GM19035 (cell line): ENCODE measurements at regions not wholly inside any gene's neighbourhood (a gene's known extent, or its start where the extent isn't known, plus 50 kb on each side); places are given as distances from the start of the nearest gene placed in this dataset.
A peak's percentile ranks its signal among the peaks of the same experiment; 100 is the strongest.

Source experiments
- ATAC-seq: cut with Tn5 transposase; IDR thresholded peaks from one replicate; pipeline ENCODE4 v1.9.1; 2021; ENCODE audit not compliant: unreplicated experiment

DNA sequence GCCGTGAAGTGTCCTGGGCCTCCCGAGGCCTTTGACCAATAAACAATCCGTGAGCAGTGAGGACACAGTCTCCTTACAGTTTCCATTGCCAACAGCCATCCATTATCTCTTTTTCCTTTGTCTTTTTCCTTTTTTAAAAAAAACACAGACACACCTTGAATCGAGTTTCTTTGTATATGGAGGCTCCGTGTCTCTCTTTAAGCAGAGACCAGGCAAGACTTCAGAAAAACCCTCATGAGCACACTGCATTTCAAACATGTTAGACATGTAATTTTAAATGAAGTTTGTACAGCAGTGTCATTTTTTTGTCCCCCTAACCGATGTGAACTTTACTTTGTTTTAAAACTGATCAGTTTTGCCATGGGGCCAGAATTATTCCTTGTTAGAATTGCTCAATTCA, 111.1 kb downstream of the SPTSSA start:
- ATAC-seq, result no peak

DNA sequence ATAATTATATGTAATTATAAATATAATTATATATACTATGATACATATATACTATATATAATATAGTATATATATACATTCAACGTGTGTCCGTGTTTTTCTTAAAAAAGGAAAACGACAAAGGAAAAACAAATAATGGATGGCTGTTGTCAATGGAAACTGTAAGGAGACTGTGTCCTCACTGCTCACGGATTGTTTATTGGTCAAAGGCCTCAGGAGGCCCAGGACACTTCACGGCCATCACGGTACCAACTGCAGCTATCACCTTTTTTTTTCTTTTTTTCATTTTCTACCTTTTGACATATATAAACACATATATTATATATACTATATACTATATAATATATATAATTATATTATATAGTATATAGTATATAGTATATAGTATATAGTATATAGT, 113.4 kb downstream of the SPTSSA start:
- ATAC-seq, result no peak

DNA sequence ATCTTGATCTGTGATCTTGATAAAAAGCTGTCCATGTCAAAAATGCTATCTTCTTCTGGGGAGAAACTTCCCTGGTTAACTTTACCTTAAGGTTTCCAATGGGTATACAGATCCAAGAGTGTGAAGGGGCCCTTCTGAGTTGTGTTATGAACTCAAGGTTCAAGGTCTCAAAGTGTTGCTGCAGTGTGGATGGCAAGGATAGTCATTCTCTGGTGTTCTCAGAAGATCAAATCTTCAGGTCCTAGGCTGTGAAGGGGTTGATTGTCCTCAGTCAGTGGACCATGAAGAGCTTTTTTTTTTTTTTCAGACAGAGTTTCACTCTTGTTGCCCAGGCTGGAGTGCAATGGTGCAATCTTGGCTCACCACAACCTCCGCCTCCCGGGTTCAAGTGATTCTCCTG, 114.4 kb downstream of the SPTSSA start:
- ATAC-seq, result peak; percentile 52

DNA sequence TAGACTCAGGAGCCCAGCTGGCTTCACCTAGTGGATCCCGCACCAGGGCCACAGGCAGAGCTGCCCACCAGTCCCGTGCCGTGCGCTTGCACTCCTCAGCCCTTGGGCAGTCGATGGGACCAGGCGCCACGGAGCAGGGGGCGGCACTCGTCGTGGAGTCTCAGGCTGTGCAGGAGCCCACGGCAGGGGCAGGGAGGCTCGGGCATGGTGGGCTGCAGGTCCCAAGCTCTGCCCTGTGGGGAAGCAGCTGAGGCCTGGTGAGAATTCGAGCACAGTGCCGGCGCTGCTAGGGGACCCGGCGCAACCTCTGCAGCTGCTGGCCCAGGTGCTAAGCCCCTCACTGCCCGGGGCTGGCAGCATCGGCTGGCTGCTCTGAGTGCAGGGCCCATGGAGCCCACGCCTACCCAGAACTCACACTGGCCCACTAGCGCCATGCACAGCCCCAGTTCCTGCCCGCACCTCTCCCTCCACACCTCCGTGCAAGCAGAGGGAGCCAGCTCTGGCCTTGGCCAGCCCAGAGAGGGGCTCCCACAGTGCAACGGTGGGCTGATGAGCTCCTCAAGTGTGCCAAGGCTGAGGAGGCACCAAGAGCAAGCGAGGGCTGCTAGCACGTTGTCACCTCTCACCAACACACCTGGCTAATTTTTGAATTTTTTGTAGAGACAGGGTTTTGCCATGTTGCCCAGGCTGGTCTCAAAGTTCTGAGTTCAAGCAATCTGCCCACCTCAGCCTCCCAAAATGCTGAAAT, 116.1 kb downstream of the SPTSSA start:
- no peak for ATAC-seq

DNA sequence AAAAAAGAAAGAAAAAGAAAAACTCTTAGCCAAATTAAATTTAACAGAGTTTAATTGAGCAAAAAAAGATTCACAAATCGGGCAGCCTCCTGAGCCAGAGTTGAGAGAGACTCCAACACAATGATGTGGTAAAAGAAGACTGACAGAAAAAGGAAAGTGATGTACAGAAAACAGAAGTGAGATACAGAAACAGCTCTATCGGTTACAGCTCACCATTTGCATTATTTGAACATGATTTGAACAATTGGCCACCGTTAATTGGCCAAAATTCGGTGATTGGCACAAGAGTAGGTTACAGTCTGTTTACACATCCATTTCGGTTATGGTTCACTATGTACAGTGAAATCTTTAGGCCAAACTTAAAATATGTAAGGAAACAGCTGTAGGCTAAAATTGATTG, 117.7 kb downstream of the SPTSSA start:
- no peak for ATAC-seq

DNA sequence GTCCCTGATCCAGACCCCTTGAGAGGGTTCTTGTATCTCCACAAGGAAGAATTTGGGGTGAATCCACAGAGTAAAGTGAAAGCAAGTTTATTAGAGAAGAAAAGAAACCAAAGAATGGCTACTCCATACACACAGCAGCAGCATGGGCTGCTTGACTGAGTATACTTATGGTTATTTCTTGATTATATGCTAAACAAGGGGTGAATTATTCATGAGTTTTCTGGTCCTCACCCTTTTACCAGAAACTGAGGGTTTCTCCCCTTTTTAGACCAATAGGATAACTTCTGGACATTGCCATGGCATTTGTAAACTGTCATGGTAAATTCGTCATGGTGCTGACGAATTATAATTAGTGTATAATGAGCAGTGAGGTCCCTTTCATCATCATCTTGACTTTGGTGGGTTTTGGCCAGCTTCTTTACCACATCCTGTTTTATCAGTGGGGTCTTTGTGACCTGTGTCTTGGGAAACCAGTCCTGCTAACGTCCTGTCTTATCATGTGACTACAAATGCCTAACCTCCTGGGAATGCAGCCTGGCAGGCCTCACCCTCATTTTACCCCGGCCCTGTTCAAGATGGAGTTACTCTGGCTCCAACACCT, 121.9 kb downstream of the SPTSSA start:
- no peak for ATAC-seq

DNA sequence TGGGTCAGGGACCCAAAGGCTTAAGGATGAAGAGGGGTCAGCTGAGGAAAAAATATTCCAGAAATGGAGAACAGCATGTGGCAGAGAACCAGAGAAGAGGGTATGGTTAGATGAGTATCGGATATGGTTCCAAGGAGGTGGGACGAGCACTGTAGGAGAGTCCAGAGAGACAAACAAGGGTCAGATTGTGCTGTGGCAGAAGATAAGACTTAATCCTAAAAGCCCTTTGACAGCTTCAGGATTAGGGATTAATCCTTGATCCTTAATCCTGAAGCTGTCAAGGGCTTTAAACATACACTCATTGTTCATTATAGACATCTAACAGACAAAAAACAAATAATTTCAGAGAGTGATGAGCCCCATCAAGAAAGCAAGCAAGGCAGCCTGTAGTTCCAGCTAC, 124.0 kb downstream of the SPTSSA start:
- ATAC-seq, result no peak

DNA sequence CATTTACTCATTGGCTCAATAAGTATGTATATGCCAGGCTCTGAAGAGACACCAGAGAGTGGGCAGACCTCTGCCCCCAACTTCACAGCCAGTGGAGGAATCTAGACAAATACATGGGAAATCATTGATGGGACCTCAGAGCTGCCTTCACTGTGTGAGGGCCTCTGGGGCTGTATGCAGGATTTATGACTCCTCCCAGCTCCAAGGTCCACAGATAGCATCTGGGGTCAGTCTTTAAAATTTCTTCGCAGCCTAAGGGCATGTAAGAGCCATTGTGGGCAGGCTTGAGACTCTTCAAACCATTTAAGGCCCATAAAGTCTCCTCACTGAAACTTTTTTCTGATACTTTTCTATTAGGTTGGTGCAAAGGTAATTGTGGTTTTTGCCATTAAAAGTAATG, 125.5 kb downstream of the SPTSSA start:
- ATAC-seq, result no peak

DNA sequence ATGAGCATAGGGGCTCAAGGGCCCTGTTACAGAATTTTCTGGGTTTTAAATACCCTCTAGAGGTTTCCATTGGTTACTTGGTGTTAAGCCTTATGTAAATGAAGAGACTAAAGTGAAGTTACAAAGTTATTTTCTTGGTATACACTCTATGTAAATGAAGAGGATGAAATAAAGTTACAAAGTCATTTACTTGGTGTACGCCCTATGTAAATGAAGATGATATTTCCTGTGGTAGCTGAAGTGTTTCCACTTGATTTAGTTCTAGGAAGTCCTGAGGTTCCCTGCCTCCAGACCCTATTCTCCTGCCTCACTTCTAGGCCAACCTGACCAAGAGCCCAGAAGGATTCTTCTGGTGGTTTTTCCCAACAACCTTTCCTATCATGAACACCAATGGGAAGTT, 126.1 kb downstream of the SPTSSA start:
- ATAC-seq, result no peak

DNA sequence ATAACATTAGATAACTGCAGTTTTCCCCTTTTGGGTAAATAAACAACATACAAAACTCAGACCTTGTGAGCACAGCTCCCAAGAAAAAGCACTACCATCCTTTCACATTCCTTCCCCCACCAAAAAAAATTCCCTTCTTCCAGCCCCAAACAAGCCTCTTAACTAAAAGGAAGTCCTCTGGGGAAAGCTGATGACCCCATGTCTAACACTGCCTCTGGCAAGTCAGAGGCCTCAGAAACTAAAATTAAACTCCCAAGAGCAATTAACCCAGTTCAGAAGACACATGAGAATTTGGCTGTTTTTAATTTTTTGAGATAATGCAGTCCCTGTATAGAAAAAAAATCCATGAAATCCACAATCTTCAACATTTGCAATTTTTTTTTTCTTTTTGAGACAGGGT, 127.7 kb downstream of the SPTSSA start:
- no peak for ATAC-seq

DNA sequence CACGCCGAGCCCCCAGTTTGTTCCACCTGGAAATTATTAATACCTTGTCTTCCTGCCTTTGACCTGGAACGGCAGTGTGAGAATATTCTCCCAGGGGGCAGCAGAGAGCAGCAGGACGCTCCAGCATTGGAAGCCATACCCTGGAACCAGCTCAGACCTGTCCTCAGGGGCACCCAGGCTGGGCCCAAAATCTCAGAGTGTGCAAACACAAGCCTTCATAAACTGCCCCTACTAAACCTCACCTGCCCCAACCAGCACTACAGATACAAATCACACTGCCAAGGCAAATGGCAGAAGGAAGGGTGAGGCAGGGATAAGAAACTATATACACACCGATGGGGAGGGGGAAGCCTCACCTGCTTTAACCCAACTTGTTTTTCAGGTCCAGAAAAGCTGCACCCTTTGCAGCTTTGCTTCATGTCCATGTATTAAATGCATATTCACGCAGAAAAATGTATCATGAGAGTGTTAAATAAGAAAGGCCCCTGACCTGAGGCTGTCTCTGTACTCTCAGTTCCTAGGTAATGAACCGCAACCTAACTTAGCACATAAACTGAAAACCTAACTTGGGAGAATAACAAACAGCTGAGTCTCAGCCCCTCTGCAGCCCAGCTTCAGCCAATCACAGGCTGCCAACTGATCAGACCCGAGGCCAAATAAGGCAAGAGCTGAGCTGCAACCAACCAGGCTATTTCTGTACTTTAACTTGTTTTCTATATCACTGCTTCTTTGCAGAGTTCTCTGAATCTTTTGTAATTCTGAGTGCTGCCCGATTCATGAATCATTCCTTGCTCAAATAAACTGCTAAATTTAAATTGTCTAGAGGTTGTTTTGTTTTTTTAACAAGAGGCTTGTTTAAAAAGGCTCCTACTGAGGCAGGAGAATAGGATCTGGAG, 130.1 kb downstream of the SPTSSA start:
- ATAC-seq, result peak; percentile 95

DNA sequence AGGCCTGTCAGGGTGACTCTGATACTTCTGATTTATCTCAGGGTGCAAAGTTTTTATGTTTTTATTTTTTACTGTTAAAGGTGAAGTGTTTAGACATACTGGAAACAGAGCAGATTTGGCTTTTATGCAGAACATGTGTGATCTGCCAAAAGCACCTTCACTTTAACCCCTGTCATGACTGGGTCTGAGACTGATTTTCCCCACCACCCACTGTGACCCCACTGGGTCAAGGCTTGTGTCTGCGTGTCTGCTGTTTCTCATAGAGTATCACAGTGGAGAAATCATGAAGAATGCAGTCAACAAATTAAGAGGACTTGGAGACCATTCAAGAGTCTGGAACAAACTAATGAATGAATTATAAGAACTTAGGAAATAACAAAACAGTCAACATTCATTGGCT, 131.2 kb downstream of the SPTSSA start:
- ATAC-seq, result no peak

DNA sequence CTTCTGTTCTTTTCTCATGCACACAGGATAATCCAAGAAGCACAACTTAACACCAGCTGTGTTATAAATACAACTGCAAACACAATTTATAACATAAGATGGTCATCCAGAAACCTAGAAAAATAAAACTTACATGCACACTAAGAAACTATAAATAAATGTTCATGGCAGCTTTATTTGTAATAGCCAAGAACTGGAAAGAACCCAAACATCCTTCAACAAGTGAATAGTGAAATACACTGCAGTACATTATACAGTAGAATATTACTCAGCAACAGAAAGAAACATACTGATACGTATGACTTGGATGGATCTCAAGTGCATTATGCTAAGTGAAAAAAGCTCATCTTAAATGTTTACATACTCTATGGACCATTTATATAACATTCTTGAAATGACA, 132.7 kb downstream of the SPTSSA start:
- no peak for ATAC-seq

DNA sequence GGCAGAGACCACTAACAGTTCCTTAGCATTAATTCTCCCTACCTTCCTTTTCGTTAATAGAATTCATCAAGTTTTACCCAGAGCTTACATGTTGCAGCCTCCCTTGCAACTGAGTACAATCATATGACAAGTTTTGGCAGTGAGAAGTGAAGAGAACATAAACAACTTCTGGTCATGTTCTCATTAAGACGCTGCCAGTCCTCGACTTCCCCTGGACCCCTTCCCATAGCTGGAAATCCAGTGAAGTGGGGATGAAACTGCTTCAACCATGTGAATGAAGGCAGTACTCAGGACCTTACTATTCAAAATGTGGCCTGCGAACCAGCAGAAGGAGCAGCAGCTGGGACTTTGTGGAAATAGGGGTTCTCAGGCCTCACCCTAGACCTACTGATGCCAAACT, 133.9 kb downstream of the SPTSSA start:
- ATAC-seq, result no peak

DNA sequence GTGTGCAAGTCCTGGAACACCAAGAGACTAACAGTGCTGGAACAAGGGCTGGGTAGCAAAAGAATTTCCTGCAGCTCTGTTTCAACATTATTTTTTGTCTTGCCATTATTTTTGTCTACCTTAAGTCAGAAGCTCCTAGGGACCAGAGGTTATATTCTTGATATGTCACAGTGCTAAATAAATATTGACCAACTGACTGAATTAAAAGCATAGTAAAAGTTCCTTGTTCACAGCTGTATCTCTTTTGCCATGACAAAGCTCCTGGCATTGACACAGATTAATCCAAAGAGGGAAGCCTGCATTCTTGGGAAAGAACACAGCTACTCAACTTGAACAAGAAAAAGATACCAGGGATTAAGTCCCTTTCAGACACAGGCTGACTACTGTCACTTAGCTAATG, 136.5 kb downstream of the SPTSSA start:
- no peak for ATAC-seq

DNA sequence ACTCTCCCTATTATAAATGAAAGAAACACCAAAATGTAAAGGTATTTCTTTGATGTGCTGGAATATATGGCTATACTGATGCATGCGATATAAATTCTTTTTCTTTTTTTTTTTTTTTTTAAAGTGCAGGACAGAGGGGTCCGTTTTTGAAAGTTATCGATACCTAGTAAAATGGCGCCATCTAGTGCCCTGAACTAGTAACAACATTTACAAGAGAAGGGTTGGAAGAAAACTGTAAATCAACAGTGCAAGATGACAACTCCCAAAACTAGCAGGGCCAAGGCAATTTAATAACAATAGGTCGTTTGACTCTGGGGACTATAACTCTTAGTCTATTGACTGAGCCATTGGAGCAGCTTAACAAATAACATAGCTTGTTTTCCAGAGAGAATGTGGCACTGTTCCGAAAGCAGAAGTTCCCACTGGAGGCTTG, 137.7 kb downstream of the SPTSSA start:
- ATAC-seq, result peak; percentile 61

DNA sequence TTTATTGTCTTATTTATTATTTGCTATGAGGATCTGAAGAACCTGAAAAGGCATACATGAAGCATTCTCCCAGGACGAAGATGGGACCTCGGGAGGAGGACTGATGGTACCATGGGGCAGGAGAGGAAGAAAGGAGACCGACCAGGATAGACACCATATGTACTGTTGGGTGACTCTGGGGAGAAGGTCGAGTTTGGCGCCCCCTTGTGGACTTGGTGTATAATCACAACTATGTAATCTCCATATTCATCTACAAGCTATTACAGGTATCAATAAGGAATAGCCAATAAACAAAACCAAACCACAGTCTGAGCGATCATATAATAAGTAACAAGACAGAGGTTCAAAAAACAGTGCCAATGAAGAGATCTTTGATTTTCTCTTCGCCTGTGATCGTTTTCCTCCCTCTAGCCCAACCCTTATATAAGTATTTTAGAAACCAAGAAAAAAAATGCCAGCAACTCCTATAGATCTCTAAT, 139.1 kb downstream of the SPTSSA start:
- no peak for ATAC-seq

DNA sequence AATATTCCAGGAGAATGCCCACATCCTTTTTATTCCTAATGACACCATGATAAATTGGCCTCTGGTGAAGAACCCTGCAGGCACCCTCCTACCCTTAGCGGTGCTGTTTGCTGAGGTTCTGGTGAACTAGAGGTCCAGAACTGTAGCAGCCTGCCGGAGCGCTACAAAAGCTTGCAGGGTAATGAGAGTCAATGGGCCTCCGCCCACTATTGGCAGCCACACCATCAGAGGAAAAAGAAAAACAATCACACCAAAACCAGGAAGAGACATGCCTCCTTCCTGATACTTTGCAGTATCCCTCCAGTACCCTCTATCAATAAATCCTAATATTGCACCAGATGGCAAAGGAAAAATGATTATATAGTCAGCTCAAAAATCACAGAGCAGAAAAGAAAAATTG, 142.9 kb downstream of the SPTSSA start:
- ATAC-seq, result no peak

DNA sequence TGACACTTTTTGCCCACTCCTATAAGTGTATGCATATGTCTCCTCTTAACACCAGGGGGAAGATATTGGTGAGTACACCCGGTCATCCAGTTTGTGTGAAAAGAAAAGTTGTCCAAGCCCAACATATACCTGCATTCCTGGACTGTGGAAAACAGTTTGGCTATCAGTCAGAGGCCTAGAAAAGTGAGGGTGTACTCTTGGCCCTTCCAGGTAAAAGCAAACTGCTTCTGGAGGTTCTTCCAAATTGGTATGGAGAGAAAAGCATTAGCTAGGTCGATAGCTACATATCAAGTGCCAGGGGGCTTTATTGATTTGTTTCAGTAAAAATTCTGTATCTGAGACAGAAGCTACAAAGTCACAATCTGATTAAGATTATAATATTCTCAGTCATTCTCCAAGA, 144.0 kb downstream of the SPTSSA start:
- ATAC-seq, result no peak

DNA sequence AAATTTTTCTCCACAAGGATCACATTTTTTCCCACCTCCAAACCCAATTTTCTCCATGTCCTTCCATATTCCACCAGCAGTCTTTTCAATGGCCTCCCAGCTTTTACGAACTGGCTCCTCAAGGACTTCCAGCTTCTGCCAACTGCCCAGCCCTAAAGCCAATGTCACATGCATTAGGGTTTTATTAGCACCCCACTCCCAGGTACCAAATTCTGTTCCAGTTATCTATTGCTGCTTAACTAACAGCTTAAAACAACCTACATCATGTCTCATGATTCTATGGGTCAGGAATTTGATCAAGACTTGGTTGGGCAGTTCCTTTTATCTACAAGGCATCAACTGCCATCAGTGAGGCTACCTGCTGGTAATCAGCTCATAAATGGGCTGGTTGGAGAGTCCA, 151.3 kb downstream of the SPTSSA start:
- no peak for ATAC-seq

DNA sequence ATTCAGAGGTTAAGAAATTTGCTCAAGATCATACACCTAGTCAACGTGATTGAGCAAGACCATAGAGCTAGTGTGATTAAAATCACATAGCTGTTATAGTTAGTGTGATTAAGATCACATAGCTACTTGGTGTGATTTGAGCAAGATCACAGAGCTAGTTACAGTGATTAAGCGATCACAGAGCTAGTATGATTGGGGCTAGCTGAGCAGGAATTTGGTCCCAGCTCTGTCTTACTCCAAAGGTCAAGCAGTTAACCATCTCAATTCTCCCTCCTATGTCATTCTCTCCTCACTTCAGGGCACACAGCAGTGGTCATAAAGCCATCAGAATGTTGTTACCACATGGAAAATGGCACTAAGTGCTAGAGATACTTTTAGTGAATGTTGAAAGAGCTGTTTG, 158.2 kb downstream of the SPTSSA start:
- no peak for ATAC-seq

DNA sequence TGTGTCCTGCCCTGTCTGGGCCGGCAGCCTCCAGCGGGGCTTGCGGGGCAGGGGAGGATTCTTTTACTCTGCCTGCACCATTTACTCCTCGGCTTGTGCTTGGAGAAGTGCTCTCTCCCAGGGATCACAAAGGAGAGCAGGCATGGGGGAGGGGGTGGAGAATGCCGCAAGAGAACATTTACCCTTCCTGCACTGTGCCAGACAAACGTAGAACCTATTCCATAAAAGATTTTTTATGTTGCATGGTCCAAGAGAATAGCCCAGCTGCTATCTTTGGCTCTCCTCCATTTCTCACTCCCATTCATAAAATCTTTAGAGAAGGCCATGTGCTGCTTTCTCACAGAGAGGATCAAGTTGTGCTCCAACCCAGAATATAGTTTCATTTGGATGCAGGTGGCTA, 159.4 kb downstream of the SPTSSA start:
- no peak for ATAC-seq
